22Rv1 (cell line): ENCODE measurements at regions not wholly inside any gene's neighbourhood (a gene's known extent, or its start where the extent isn't known, plus 50 kb on each side); places are given as distances from the start of the nearest gene placed in this dataset.

Experiments
- H3K27ac ChIP-seq: fragments of 450-650 bp; 2 replicates; pipeline ENCODE4 v1.5.1; 2017
- ZFX ChIP-seq: fragments of 450-650 bp; IDR thresholded peaks from 2 replicates; pipeline ENCODE4 v1.6.1; 2017; ENCODE audit warnings: antibody characterized with exemption, borderline replicate concordance
- TF ChIP-seq, protein P1 (sequence below): fragments of 450-650 bp; IDR thresholded peaks from 2 replicates; pipeline ENCODE4 v1.5.1; 2017; ENCODE audit warnings: mild to moderate bottlenecking

DNA sequence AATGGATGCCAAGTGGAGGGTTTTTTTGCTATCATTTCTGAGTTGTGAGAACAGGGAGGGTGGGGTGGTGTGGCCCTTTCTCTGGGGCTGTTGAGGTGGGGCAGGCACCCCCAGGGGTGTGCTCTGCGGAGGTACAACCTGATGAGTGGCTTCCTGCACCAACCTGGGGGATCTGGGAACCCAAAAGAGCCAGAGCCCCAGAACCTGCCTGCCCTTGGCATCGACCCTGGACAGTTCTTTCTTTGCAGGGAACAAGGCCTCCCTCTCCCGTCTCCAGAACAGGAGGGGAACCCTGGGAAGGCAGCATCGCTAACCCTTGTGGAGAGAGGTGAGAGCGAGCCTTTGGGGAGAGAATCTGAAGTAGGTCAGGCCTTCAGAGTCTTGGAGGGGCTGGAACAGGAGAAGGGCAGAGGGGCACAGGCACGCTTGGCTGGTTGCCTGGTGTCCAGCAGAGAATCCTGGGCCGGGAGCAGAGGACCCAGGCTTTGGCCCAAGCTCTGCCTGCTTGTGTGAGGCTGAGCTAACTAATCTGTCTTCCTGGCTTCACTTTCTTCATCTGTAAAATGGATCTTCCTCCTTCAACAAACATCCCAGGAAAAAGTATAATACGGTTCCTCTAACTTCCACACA, 84.9 kb downstream of the RHOB start:
- no peak overlapping the region for H3K27ac ChIP-seq
- TF ChIP-seq, protein P1, sequence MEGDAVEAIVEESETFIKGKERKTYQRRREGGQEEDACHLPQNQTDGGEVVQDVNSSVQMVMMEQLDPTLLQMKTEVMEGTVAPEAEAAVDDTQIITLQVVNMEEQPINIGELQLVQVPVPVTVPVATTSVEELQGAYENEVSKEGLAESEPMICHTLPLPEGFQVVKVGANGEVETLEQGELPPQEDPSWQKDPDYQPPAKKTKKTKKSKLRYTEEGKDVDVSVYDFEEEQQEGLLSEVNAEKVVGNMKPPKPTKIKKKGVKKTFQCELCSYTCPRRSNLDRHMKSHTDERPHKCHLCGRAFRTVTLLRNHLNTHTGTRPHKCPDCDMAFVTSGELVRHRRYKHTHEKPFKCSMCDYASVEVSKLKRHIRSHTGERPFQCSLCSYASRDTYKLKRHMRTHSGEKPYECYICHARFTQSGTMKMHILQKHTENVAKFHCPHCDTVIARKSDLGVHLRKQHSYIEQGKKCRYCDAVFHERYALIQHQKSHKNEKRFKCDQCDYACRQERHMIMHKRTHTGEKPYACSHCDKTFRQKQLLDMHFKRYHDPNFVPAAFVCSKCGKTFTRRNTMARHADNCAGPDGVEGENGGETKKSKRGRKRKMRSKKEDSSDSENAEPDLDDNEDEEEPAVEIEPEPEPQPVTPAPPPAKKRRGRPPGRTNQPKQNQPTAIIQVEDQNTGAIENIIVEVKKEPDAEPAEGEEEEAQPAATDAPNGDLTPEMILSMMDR = no peak
- TF ChIP-seq ZFX = no peak

DNA sequence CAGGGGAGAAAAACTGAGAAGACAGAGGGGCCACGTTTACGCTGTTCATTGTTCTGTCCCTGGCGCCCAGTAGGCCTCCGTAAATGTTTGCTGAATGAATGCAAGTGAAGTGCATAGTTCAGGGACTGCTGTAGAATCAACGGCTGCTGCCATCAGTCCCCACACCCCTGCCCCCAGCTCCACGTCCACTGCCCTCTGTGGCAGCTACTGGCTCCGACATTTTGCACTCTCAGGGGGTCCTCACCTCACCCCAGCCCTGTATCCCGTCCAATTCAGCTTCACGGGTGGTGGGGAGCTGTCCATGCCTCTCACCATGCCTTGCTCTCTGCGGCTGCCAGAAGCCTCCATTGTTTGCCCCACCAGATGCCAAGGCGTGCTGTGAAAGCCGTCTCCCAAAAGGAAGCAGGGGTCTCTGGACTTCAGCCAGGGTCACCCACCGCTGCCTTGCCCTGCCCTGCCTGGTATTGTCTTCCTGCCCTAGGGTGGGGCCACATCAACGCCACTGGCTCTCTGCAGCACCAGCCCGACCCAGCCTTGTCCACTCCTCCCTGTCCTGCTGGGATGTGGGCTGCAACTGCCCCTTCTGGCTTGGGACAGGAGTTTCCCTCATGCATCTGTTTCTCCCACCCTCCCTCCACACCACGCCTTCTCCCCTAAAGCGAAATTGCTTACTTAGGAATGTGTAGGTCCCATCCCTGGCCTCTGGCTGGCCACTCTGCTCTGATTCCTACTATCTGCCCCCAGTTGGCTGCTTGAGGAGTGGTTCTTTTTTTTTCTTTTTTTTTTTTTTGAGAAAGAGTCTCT, 86.0 kb downstream of the RHOB start:
- TF ChIP-seq, protein P1 = no peak
- TF ChIP-seq ZFX = no peak
- no peak overlapping the region for H3K27ac ChIP-seq

DNA sequence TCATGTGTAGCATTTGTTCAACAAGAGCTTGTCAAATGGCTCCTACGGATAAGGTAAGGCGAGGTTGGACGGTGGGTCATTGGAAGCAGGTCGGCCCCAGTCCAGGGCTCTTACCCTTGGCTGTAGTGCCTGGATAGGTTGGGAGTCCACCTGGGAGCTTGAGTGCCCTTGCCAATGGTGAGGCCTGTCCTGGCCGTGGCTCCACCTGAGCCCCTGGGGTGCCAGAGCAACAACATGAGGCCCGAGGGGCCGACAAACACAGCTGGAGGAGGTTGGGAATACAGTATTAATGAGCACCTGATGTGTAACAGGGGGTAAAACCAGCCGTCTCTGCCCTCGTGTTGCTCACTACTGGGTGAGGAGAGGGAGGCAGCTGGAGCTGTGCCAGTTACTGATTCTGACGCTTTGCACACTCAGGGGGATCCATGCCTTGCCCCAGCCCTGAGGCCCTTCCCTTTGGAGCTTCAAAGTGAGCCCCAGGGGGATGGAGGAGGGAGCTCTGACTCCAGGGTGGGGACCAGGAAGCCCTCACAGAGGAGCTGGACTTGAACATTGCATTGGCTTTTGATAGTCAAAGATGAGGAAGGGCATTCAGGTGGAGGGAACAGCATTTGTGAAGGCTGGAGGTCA, 87.2 kb downstream of the RHOB start:
- TF ChIP-seq ZFX = no peak
- TF ChIP-seq, protein P1 = no peak
- H3K27ac ChIP-seq = no peak overlapping the region

DNA sequence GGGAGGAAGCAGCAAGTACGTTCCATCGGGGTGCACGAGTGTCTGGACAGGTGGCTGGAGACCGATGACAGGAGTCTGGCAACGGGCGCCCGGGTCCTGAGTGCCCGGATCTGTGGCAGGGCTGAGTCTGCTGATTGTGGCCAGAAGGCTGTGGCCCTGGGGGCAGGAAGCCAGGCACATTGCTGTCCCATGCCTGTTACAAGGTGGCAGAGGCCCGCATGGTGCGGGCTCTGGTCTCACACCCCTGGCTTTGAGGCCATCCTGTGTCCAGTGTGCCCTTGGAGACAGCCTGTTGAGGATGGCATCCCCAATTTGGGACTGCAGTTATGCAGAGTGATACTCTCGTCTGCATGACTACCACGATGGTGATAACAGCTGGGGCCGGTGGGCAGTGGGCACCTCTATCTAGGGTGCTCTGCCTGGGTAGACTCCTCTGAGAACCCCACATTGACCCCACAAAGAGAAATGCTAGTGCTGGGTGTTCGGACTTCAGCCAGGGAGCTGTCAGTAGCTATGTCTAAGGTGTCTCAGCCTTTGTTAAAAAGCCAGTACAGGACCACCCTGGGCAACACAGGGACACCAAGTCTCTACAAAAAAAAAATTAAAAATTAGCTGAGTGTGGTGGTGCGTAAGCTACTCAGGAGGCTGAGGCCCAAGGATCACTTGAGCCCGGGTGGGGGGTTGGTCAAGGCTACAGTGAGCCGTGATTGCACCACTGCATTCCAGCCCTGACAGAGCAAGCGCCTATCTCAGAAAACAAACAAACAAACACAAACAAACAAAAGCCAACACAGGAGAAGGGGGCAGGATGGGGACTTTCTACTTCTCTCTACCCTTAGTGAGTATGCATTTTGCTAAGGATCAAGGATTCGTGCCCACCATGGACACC, 88.3 kb downstream of the RHOB start:
- no peak for TF ChIP-seq ZFX
- TF ChIP-seq, protein P1 = no peak

DNA sequence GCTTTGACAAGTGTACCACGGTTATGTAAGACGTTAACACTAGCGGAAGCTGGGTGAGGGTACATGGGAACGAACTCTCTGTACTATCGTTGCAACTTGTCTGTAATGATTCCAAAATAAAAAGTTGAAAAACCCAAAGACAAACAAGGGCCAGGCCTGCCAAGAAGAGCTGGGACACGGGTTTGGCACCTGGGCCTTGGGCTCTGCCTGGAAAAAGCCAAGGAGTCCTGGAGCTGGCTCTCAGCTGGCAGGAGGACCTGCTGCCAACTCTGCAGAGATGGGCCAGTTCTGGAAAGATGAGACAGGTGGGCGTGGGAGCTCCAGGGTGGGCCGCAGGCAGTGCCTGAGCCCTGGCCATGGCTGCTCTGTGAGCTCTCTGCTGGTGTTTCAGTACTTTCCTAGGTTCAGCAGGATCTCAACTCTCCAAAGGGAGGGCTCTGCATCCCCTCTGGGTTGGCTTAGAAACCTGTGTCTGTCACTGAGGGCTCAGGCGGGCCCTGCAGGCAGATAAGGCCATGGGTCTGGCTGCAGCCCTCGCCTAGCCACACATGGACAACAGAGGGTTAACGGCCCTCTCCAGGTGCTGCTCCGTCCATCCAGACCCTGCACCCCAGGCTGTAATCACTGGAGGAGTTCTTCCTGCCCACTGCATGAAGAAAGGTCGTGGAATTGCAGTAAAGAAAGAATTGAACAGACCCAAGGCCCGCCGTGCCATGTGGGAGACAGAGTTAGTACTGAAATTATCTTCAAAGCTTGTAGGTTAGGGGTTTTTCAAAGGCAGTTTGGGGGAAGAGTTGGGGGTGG, 89.9 kb downstream of the RHOB start:
- no peak overlapping the region for H3K27ac ChIP-seq
- TF ChIP-seq, protein P1 = no peak
- no peak for TF ChIP-seq ZFX

More for the DNA sequence above, 88.3 kb downstream of the RHOB start:
- H3K27ac ChIP-seq = no peak overlapping the region

DNA sequence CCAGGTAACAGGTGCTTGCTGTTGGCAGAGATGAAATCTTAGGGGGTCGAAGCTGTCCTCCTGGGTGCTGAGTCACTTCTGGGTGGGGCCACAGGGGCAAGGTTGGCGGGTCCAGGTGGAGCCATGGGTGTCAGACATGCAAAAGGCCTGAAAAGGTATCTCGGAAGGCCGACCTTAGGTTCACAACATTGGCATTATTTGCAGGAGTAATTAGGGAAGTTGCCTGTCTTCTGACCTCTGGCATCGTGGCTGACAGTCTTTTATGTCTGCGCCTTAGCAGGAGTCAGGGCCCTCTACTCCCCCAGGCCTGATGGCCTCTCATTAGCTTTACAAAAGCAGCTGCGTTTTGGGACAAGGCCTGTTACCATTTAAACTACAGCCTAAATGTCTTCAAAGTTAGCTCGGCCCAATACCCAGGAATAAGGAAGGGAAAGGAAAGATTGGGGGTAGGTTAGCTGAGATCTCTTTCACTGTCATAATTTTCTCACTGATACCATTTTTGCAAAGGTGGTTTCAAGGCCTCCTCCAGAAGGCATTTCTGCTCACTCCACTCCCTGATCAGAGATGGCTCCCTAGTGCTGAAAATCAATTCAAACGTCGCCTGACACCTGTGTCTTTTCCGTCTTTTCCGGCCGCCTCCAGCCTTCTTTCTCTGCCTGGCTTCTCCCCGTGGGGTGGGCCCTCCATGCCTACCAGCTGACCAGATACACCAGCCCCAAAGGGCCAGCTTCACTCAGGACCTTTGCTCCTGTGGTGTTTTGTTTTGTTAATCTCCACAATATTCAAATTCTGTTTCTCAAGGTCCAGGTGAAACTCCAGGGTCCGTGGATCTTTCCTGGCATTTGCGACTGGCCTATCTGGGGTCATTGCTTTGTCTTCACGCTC, 90.8 kb downstream of the RHOB start:
- TF ChIP-seq ZFX = no peak
- TF ChIP-seq, protein P1 = no peak
- H3K27ac ChIP-seq = no peak overlapping the region
